Renal cortex interstitium (tissue), 11 donors: ENCODE measurements at regions not wholly inside any gene's neighbourhood (a gene's known extent, or its start where the extent isn't known, plus 50 kb on each side); places are given as distances from the start of the nearest gene placed in this dataset.

Experiments
- DNase-seq, 11 donors: peaks; one replicate each; pipeline ENCODE4 v3.0.0-alpha.2; 2013; ENCODE audit warnings: low read depth in 9 of 11, low spot score in 4 of 11; ENCODE audit errors: extremely low read depth in 1 of 11

DNA sequence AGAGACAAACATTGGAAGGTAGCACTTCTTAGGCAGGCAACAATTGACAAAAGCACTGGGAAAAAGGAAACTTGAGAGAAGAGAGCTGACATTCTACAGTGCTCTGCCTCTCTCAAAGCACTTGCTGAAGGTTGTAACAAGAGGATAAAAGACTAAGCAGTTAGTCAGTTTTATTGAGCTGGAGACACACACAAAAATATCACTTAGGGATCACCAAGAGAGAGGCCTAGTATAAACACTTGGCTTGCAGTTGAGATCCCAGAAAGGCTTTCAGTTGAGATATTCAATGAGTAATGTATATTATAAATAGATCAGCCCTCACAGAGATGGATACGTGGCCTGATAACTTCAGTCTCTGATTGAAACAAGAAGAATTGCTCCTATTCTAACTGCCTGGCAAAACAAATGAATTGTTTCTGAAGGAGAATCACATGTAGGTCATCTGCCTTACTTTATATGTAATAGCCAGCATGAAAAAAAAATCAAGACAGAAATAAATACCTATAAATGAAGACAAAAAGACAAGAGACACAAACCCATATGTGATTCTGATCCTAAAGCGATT, 747.2 kb upstream of the MAN1A1 start:
- no peak for DNase-seq

DNA sequence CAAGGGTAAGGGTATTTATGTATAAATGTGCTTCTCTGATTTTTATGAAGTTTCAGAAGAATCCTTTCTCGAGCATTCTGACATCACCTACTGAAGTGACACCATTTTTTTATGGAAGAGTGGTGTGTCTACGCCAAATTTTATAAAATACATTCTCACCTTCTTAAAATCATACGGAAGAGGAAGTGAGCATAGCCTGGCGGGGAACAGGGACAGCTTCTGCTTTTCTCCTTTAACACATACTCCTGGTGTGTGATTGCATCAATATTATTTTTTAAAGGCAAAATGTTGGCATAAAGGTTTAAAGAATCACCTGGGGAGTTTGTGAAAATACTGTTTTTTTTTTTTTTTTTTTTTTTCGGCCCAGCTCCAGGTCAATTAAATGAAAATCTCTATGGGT, 733.6 kb upstream of the MAN1A1 start:
- DNase-seq: no peak

DNA sequence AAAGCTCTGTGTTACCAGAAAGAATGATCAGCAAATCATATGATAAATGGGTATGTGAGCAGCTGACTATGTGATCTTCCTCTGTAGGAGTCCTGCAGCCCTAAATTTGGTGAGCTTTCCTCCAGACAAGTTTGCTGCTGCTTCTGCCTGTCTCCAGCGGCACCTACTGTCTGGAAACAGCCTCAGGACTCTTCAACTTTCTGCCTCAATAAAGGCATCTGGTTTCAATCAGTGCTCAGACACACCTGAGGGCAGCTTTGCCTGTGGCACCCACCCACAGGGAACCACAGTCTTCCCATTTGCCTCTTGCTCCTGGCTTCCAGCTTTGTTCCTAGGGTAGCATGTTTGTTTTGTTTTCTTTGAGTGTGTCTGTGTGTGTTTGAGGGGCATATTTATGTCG, 727.9 kb upstream of the MAN1A1 start:
- DNase-seq: peak in 3 of 11 donors; percentile 1

DNA sequence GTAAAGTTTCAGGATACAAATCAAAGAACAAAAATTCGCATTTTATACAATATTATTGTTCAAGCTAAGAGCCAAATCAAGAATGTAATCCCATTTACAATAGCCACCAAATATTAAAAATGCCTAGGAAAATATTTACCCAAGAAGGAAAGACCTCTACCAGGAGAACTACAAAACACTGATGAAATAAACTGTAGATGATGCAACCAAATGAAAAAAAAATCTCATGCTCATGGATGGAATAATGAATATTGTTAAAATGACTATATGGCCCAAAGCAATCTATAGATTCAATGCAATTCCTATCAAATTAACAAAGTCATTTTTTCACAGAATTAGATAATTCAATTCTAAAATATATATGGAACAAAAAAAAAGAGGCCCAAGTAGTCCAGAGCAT, 708.8 kb upstream of the MAN1A1 start:
- DNase-seq: no peak

DNA sequence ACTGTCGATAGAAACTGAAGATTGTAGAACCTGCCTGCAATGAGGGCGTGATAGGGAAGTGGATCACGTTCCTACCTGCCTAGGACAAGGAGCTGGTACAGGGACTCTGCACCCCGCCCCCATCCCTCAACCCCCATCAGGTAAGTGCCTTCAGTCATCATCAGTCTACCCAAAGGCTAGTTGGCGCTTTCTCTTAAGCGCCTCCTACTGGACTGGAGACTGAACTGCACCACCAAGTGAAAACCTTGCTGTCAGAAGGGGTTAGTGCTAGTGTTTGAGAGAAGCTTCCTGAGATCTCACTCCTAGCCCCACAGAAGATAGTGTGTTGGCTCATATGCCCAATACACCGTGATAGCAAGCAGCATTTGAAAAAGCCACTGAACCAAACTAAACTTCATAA, 706.5 kb upstream of the MAN1A1 start:
- no peak for DNase-seq

DNA sequence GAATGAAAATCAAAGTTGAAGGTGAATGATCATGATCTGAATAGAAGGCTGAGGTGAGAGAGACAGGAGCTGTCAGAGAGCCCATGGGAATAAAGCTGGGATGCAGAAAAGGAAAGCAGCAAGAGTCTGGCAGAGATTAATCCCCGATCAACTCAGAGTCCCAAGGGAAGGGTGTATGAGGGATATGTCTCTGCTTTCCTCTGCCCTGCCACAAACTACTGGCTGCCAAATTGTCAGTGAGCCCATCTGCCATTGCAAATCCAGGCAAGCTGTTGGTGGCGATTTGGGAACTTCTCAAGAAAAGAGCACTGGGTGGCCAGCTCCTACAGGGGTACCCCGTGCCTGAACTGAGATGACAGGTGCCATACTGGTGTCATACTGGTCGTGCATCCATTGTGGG, 705.5 kb upstream of the MAN1A1 start:
- DNase-seq: no peak

DNA sequence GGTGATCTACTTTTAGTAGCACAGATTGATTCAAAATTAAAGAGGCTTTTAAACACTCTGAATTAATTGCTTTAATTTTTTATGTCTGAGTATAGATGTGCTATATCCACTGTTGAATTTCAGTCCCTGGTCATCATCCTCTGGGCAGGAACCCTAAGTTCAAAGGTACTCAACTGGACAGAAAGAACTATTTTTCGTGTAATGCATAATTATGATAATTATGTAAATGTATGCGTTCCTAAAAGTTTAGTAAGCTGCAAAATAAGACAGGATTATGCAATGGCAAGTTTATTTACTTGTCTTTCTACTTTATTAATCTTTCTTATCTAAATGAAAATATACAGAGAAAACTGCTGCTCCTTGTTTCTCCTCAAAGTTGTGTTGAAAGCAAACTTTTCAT, 690.1 kb upstream of the MAN1A1 start:
- DNase-seq: no peak

DNA sequence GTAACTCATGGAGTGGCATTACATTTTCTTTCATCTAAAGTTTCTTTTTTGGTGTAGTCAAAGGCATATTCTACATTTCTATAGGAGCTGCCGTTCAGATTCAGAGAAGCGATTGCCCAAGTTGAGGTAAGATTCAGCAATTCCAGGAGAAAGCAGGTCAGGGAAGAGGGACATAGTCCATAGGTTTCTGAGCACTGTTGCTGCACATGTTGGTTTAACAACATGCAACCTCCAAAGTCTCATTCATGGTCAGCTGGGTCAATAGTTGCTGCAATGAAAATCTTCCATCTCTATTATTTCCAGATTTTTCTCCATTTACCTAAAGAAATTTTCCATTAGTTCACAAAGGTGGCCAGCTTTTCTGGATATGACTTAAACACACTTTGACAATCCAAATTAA, 682.3 kb upstream of the MAN1A1 start:
- DNase-seq: no peak

DNA sequence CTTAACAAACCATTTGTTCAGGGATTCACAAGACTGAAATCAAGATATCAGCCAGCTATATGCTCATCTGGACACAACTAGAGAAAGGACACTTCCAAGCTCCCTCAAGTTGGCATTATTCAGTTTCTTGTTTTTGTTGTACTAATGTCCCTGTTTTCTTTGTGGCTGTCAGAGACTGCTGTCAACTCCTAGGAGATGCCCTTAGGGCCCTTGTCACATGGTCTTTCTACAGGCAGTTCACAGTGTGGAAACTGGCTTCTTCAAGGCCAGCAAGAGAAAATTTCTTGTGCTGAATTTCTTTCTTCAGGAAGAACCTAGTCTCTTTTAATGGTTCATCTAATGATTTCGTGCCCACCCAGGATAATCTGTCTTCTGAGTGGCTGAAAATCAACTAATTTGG, 677.2 kb upstream of the MAN1A1 start:
- DNase-seq: no peak

DNA sequence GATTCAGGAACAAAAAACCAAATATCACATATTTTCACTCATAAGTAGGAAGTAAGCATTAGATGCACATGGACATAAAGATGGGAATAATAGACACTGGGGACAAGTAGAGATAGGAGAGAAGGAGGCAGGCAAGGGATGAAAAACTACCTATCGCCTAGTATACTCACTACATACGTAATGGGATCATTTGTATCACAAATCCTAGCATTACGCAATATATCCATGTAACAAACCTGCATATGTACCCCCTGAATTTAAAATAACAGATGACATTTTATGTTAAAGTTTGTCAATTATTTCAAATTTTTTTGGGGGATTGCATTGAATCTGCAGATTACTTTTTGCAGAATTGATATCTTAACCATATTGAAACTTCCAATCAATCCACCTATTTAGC, 660.5 kb upstream of the MAN1A1 start:
- no peak for DNase-seq

DNA sequence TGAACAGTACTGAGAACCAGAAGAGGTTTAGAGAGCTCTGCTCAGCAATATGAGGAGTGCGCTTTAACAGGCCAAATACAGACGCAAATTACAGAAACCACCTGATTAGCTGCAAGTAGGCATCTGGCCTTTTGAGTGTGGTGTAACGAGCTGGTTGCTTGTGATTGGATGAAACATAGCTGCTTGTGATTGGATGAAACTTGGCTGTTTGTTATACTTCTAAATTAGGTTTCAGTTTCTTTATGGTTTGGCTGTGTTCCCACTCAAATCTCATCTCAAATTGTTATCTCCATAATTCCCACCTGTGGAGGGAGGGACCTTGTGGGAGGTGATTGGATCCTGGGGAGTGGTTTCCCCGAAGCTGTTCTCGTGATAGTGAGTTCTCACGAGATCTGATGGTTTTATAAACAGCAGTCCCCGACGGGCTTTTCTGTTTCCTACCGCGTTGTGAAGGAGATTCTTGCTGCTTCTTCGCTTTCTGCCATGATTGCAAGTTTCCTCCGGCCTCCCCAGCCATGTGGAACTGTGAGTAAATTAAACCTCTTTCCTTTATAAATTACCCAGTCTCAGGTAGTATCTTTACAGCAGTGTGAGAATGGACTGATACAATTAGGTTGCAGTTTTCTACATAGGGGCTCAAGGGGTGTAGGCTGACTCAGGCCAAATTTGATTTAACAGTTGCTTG, 655.9 kb upstream of the MAN1A1 start:
- no peak for DNase-seq

DNA sequence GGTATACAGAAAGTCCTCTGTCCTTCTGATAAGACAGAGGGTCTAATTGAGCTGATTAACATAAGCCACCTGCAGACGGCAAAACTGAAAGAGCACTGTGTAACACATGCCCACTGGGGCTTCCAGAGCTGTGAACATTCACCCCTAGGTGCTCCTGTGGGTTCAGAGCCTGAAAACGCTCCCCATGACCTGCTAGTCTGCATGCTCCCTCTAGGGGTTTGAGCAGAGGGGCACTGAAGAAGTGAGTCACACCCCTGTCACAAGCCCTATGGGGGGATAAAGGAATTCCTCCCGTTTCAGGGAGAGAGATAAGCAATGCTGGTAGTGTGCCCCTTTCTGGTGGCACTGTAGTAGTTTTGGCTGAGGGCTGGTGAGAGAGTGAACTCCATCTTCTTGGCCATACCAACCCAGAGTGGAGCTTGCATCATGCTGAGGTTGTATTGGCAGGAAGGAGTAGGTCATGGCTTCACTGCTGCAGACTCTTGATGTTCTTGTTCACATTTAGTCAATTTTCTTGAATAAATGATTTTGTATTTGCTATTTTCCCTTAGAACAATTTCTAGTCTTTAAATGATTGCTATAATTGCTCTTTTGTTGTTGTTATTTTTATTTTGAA, 637.5 kb upstream of the MAN1A1 start:
- no peak for DNase-seq

DNA sequence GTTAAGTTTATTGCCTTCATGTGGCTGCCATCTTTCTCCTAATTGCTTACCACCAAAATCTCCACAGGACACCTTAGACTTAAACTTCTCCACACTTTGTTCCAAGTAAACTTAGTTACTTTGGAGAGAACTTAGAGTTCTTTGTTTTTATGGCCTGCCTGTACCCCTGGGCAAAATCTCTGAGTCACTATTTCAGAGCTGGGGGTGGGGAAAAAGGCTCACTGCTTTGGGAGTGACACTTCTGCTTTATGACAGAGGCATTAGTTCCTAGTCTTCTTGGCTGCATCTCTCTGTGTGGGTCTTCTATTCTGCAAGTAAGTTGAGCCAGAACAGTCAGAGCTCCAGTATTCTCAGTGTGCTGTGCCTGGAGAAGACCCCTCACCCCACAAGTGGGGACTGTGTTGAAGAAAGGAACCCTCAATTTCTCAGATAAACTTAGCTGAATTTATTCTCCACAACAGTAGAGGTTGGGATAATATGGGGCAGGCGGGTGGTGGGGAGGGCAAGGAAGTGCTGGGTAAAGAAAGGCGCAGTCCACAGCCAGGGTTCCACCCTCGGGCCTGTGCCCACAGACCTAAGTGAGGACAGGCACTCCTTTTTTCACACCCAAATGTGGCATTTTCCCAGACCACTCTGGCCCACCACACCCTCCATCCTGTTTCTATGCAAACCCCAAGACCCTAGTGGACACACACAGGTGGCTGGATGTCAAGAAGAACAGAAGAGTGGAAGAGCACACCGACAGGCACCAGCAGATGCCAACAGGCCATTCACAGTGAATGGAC, 636.6 kb upstream of the MAN1A1 start:
- DNase-seq: no peak

DNA sequence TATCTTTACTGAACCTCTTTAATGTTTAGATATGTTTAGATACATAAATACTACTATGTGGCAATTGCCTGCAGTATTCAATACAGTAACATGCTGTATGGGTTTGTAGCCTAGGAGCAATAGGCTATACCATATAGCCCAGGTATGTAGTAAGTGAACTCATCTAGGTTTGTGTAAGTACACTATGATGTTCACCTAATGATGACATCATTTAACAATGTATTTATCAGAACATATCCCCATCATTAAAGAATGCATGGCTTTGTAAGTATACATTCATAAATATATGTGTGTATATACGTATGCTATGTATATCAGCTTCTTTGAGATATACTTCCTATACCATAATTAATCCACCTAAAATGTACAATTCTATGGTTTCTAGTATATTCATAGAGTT, 631.2 kb upstream of the MAN1A1 start:
- DNase-seq: no peak

DNA sequence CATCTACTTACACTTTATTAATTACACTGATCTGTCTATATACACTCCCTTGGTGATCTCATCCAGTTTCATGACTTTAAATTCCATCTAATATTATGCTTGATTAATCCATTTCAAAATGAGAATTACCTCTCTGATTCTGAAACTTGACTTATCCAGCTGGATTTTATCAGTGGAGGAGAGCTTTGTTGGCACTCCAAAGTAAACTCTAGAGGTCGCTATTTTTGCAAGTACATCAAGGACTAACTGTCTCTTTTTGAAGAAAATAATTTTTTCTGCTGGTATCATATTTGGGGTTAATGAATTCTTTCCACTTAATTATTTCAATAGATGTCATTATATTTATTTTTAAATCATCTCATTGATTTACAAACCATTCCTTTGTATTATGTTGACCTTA, 630.3 kb upstream of the MAN1A1 start:
- DNase-seq: no peak

DNA sequence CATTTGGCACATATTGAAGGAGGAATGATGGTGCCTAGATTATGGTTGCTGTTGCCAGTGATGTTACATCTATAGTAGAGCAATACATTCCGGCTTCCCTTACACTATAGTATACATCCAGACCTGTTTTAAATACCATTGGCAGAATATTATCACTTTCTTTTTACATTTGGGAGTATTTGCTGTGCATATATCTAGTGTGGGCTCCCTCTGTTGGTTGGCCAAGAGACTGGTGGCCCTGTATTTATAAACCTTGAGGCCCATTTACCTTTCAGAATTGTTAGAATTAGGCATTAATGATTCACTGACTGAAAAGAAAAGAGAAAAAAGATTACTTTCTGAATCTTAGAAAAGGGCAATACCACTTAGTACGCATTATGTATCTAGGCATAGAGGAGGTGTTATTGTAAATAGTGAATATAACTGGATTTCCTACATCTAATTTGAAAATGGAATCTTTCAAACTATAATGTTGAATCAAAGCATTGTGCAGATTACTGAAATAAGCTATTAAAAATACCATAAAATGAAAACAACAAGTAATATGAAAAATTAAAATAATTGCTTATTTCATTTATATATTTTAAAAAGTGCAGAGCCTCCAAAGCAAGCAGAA, 628.8 kb upstream of the MAN1A1 start:
- peak in 4 of 11 donors; percentile 1 to 8 (median 4) for DNase-seq

DNA sequence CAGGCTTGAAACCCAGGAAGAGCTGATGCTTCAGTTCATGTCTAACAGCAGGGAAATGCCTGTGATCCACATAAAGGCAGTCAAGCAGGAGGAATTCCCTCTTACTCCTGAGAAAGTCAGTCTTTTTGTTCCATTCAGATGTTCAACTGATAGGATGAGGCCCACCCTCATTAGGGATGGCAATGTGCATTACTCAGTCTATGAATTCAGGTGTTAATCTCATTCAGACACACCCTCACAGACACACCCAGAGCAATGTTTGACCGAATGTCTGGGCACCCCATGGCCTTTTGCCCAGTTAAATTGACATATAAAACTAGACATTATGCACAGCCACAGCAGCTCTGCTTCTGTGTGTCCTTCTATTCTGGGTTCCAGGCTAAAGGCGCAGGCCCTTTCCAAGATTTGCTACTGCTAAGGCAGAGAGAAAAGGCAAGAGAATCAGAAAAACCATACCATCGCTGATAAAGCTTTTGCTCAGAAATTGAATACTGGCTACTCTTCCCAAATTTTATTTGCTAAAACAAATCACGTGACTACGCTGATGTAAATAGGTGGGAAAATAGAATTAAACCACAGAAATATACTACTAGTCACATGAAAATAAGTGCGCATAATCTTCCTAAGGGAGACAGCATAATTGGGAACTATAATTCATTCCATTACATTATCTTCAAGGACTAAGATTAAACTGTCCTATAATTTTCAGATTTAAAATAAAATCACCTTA, 625.0 kb upstream of the MAN1A1 start:
- DNase-seq: no peak

DNA sequence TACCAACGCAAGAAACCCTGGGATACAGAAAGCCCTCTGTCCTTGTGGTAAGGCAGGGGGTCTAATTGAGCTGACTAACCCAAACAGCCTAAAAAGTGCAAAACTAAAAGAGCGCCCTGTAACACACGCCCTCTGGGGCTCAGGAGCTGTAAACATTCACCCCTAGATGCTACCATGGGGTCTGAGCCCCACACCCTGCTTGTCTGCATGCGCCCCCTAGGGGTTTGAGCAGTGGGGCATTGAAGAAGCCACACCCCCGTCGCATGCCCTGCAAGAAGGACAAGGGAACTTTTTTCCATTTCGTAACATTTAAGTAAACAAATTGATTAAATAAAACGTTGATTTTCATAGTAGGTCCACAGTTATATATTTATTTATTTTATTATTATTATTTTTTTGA, 616.9 kb upstream of the MAN1A1 start:
- no peak for DNase-seq

DNA sequence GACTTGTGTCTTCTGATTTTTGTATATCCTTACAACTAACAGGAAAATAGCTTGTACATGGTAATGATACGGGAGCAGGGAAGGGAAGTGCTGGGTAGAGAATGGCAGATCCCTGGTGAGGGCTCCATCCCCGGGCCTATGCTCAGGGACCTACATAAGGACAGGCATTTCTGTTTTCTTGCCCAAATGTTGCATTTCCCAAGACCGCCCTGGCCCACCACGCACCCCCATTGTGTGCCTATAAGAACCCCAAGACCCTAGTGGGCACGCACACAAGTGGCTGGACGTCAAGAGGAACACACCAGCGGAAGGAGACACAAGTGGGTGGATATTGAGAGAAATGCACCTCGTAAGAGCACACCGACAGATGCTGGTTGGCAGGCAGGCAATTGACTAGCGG, 616.3 kb upstream of the MAN1A1 start:
- DNase-seq: no peak
